NCI-H524 treated with DMSO at 0.1 percent for 48 hours (cell line): ENCODE measurements at regions not wholly inside any gene's neighbourhood (a gene's known extent, or its start where the extent isn't known, plus 50 kb on each side); places are given as distances from the start of the nearest gene placed in this dataset.
A peak's percentile ranks its signal among the peaks of the same experiment; 100 is the strongest.

Experiments used
- DNase-seq: peaks from one replicate; lab custom pipeline; 2025; lab: John Stamatoyannopoulos, UW

DNA sequence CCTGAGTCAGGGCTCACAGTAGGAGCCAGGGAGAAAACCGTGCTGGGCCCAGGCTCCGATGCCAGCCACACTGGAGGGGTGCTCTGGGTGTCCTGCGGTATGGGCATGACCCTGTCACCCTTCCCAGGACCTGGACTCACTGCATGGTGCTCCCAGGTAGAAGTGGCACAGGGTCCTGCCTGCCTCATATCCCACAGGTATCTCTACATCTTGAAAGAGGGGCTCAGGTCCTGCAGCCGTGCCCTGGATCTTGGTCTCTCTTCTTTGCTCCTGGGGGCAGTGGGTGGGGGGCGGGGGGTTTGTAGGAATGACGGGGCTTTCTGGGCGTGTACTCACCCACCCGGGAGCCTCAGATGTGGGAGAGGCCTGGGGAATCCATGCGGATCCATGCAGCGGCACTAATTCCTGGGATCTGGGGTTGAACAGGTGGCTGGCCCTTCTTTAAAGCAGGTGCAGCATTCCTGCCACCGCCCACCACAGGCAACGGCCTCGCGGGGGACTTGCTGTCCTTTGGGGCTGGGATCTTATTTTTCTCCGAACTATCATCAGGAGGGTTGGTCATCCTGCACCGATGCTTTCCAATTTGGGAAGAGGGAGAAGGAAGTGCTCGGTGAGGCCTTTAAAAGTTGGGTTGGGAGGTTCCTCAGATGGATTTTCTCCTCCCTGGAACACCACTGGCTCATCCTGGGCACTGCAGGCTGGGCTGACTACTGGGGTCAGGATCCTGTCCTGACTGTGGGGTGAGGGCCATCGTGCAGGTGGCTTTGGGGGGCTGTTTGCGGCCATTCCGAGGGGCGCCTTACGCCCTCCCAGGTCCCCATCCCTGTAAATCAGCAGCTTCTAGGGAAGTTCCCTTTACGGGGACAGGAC lies 886.4 kb downstream of the BRD1 start:
- no peak for DNase-seq

- DNase-seq = no peak
Observed at GRCh38 chr22:48940266-48941032, 887.2 kb downstream of the BRD1 start.

- DNase-seq = no peak
Observed at GRCh38 chr22:48939441-48940265, 888.0 kb downstream of the BRD1 start.

DNA sequence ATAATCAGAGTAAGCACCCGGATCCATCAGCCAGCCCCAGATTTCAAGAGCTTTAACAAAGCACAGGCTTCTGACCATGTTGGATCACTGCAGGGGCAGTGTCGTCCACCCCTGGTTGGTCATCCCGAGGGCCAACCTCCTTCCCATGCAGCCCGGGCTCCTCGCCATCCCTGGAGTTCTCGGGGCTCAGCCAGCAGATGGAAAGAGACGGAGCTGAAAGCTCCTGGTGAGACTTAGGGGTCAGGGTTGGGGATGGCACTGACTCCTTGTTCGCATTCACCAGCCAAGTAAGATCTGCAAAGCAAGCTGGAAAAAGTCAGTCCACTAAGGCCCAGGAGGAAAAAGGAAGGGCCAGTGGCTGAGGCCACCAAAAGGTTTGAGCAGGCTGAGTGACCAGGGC lies 888.9 kb downstream of the BRD1 start:
- DNase-seq = no peak

GRCh38 chr22:48937032-48937639 lies 890.5 kb downstream of the BRD1 start:
- DNase-seq = no peak

DNA sequence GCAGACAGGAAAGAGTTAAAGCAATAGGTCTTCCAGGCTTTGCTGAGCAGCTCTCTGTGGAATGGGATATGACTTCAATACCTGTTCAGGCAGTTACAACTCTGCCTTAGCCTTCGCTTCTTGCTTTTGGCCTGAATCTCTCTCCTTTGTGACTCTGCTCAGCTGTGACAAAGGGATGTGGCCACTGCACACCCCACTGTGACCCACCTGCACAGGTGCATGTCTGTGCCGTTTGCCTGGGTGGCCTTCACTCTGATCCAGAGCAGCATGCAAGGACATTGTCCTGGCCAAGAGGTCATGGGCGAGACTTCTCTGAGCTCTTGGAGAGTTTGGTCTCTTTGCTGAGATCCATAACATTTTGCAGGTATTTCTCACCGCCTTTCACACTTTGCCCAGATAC lies 891.3 kb downstream of the BRD1 start:
- DNase-seq = no peak

DNA sequence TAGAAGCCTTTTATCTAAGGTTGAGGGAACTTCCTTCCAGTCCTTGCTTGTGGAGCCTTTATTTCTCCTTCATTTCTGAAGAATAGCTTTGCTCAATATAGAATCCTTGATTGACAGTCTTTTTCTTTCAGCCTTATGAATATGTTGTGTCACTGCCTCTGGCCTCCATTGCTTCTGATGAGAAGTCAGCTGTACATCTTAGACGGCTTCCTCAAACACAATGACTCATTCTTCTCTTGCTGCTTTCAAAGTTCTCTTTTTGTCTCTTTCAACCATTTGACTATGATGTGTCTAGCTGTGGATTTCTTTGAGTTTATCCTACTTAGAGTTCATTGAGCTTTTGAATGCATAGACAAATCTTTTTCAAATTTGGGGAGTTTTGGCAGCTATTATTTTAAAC lies 893.2 kb downstream of the BRD1 start:
- no peak for DNase-seq

DNA sequence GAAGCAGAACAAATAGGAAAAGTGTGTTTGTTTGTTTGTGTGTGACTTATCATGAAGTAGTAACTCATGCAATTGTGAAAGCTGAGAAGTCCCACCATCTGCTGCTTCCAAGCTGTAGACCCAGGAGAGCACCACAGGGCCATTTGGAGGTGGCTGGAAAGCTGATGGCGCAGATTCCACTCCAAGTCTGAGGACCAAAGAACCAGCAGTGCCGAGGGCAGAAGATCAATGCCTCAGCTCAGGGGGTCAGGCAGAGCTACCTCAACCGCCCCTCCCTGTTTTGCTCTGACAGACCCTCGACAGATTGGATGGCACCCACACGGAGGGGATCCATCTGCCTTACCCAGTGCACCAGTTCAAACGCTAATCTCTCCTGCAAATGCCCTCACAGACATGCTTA lies 896.2 kb downstream of the BRD1 start:
- DNase-seq = peak; percentile 55

GRCh38 chr22:48929276-48929790 lies 898.3 kb downstream of the BRD1 start:
- DNase-seq = no peak

GRCh38 chr22:48927591-48927990 lies 900.1 kb downstream of the BRD1 start:
- peak; percentile 46 for DNase-seq

- DNase-seq = no peak
Observed at GRCh38 chr22:48926643-48927042, 901.0 kb downstream of the BRD1 start.

GRCh38 chr22:48926136-48926535 lies 901.5 kb downstream of the BRD1 start:
- DNase-seq = peak; percentile 76

DNA sequence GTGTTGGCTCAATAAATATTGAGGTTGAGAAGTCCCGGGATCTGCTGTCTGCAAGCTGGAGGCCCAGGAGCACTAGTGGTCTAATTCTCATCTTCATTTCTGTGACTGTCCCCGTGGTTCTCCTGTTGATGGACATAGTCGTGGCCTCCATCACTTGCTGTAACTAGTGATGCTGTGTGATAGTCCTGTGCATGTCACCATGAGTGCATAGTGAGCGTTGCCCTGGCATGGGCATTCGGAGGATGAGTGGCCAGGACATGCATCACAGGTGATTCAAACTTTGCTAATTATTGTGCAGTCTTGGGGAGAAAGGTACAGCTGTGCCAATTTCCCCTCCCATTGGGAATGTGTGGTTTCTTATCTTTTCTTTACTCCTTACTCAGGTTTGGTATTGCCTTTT lies 902.2 kb downstream of the BRD1 start:
- no peak for DNase-seq

DNA sequence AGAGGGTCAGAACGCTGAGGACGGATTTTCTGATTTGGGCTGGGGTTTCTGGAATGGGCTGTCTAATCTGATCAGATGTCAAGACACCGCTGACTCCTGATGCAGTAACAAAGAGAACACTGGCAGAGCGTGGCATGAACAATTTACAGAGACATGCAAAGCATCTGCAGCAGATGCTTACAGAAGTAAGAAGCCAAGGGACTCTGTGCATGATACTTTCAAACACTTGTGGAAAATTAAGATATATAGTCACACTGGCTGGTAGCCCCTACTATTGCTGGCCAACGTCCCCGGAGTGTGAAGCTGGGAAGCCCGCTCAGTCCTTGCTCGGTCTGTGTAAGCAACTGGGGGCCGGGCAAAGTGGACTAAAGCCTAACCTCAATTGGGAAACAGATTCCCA lies 903.7 kb downstream of the BRD1 start:
- DNase-seq = no peak

GRCh38 chr22:48923165-48923865 lies 904.4 kb downstream of the BRD1 start:
- peak; percentile 95 for DNase-seq

DNA sequence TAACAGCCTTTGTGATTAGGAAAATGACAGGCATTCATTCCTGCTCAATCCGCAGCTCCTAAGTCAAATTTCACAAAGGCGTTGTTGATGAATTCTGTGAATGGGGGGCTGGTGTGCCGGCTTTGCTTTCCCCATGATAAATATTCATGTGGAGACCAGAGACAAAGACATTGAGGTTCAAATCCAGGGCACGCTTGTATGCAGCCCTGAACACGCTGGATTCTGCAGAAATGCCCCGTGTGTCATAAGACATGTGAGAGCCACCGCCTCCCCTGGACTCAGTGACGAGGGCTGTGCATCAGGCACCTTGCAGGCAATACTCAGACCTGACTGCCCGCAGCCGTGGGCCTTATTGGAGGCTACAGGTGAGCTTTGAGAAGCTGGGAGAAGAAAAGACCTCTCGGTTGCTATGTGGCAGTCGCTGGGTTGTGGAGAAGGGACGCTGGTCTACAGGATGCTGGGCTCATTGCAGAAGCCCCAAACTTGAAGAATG lies 906.2 kb downstream of the BRD1 start:
- no peak for DNase-seq

DNA sequence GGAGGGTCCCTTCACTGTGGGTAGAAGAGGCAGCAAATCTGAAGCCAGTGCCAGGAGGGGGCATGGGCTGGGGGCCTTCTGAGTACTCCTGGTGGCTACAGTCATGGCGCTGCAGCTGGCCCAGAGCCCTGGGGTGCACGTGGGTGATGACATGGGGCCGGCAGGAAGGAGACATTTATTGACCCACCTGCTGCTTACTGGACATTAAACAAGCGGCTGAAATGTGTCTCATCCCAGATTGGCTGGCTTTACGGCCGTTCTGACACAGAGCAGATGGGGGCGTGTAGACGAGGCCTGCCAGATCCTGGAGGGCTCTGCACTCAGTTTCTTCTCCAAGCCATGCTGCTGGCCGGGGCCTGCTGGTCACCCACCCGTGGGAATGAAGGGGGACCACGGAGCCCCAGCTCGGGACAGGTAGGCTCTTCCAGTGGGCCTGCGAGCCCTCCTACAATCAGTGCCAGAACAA lies 906.9 kb downstream of the BRD1 start:
- no peak for DNase-seq

- no peak for DNase-seq
Observed at GRCh38 chr22:48919851-48920589, 907.7 kb downstream of the BRD1 start.

DNA sequence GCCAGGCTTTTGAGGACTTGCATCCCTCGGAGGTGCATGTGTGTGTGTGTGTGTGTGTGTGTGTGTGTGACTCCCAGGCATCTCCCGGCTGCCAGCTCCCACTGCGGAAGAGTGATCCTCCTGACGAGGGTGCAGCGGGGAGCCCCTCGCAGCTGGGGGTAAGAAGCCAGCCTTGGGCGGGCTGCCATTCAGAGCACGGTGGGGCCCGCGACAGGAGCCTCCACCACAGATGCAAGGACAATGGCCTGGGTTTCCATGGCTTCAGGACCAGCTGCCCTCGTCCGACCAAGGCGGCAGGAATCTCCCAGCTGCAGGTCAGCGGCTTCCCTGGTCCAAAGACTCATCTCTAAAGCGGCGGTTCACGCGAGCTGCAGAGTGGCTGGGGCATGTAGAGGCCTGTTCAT lies 908.5 kb downstream of the BRD1 start:
- DNase-seq = peak; percentile 34

DNA sequence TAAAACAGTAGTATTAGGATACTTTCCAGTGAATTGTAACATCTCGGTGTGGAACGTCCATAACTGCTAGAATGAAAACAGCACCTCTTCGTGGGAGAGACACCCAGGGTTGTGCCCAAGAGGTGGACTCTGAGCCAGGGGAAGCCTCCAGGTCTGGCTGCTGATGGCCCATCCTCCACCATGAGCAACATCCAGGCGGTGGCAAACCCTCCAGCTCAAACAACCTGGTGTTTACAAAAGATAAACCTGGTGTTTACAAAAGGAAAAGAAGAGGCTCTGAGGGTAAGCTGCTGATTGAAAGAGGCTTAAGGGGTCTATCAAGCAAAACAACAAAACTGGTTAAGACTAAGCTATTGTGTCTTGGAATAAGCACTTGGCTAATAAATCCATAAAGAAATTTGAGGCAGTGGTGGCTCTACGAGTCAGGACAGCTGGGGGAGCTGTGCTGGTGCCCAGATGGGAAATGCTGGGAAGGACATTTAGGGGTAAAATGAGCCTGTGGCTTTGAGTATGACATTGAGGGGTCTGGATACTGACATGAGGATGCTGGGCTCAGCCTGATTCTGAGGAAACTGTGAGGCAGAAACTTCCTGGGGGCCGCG lies 909.0 kb downstream of the BRD1 start:
- no peak for DNase-seq
